GM23338 (cell line): ENCODE measurements at regions not wholly inside any gene's neighbourhood (a gene's known extent, or its start where the extent isn't known, plus 50 kb on each side); places are given as distances from the start of the nearest gene placed in this dataset.

Experiments
- ATAC-seq: fragments of 200-7000 bp; cut with Tn5 transposase; 3 replicates; pipeline ENCODE4 v1.9.1; 2020
- DNase-seq: peaks from one replicate; pipeline ENCODE4 v3.0.0-alpha.2; 2015; ENCODE audit warnings: low spot score
- H2AFZ ChIP-seq: fragments of 200-600 bp; sonication (generic); 2 replicates; pipeline ENCODE4 v1.8.0; 2016; ENCODE audit warnings: antibody characterized with exemption, mild to moderate bottlenecking, moderate library complexity
- H3F3A ChIP-seq: fragments of 200-600 bp; sonication (generic); replicated peaks from 2 replicates; pipeline ENCODE4 v1.8.0; 2017; ENCODE audit warnings: antibody characterized with exemption, mixed run types, low read depth
- H3K27ac ChIP-seq: fragments of 200-600 bp; sonication (generic); 2 replicates; pipeline ENCODE4 v1.6.1; 2016; ENCODE audit warnings: low read depth
- H3K27me3 ChIP-seq: fragments of 200-600 bp; sonication (generic); 2 replicates; pipeline ENCODE4 v1.8.0; 2016; ENCODE audit warnings: mild to moderate bottlenecking, mixed run types, moderate library complexity; ENCODE audit not compliant: insufficient read depth
- H3K36me3 ChIP-seq: fragments of 200-600 bp; sonication (generic); 2 replicates; pipeline ENCODE4 v1.8.0; 2016; ENCODE audit warnings: mild to moderate bottlenecking; ENCODE audit not compliant: insufficient read depth
- H3K4me1 ChIP-seq: fragments of 200-600 bp; sonication (generic); 2 replicates; pipeline ENCODE4 v1.8.0; 2016; ENCODE audit warnings: mild to moderate bottlenecking, moderate library complexity; ENCODE audit not compliant: insufficient read depth
- H3K4me2 ChIP-seq: fragments of 200-600 bp; sonication (generic); 2 replicates; pipeline ENCODE4 v1.7.1; 2017; ENCODE audit warnings: mixed run types
- H3K4me3 ChIP-seq: fragments of 200-600 bp; sonication (generic); 2 replicates; pipeline ENCODE4 v1.6.1; 2016; ENCODE audit warnings: mixed run types
- H3K79me2 ChIP-seq: fragments of 200-600 bp; sonication (generic); replicated peaks from 2 replicates; pipeline ENCODE4 v1.8.0; 2017; ENCODE audit warnings: mild to moderate bottlenecking; ENCODE audit not compliant: insufficient read depth
- H3K9me2 ChIP-seq: fragments of 200-600 bp; sonication (generic); 2 replicates; pipeline ENCODE4 v1.8.0; 2017; ENCODE audit not compliant: insufficient read depth
- H4K20me1 ChIP-seq: fragments of 200-600 bp; sonication (generic); replicated peaks from 2 replicates; pipeline ENCODE4 v1.8.0; 2017; ENCODE audit warnings: mild to moderate bottlenecking; ENCODE audit not compliant: insufficient read depth
- H3K27ac Mint-ChIP-seq: 2 replicates; pipeline ENCODE4 v1.8.0; 2020; ENCODE audit warnings: inconsistent platforms, mild to moderate bottlenecking, moderate library complexity, mixed read lengths
- H3K27me3 Mint-ChIP-seq: 3 replicates; pipeline ENCODE4 v1.8.0; 2022; ENCODE audit warnings: low read depth, mild to moderate bottlenecking, moderate library complexity, mixed read lengths, inconsistent platforms; ENCODE audit not compliant: insufficient read depth, poor library complexity
- H3K36me3 Mint-ChIP-seq: 3 replicates; pipeline ENCODE4 v1.8.0; 2021; ENCODE audit warnings: low read depth, mild to moderate bottlenecking, inconsistent platforms, moderate library complexity, mixed read lengths
- H3K4me1 Mint-ChIP-seq: 3 replicates; pipeline ENCODE4 v1.8.0; 2020; ENCODE audit warnings: mild to moderate bottlenecking, inconsistent platforms, mixed read lengths
- H3K4me3 Mint-ChIP-seq: 3 replicates; pipeline ENCODE4 v1.8.0; 2021; ENCODE audit warnings: moderate library complexity, mild to moderate bottlenecking, inconsistent platforms, mixed read lengths
- H3K9me3 Mint-ChIP-seq: 3 replicates; pipeline ENCODE4 v1.8.0; 2020; ENCODE audit warnings: moderate library complexity, mild to moderate bottlenecking, inconsistent platforms, mixed read lengths
- CREB1 ChIP-seq: fragments of 250-450 bp; sonication (Bioruptor Pico); IDR thresholded peaks from 2 replicates; pipeline ENCODE4 v1.5.0; 2020; ENCODE audit warnings: low read depth, mild to moderate bottlenecking, moderate library complexity
- EZH2phosphoT487 ChIP-seq: fragments of 200-600 bp; sonication (generic); IDR thresholded peaks from one replicate; pipeline ENCODE4 v1.8.1; 2018; ENCODE audit warnings: antibody characterized with exemption; ENCODE audit not compliant: unreplicated experiment
- JUNB ChIP-seq: IDR thresholded peaks from one replicate; pipeline ENCODE4 v1.6.1; 2016; ENCODE audit warnings: antibody characterized with exemption; ENCODE audit not compliant: unreplicated experiment
- NANOG ChIP-seq: IDR thresholded peaks from 2 replicates; pipeline ENCODE4 v1.6.1; 2016; ENCODE audit warnings: antibody characterized with exemption, borderline replicate concordance
- POLR2AphosphoS5 ChIP-seq: IDR thresholded peaks from 2 replicates; pipeline ENCODE4 v1.6.1; 2016; ENCODE audit warnings: antibody characterized with exemption, low read depth
- ZNF114 ChIP-seq: fragments of 250-450 bp; sonication (Bioruptor Pico); IDR thresholded peaks from 2 replicates; pipeline ENCODE4 v1.5.0; 2020; ENCODE audit warnings: mild to moderate bottlenecking, moderate library complexity
- TF ChIP-seq, protein P1 (sequence below): IDR thresholded peaks from one replicate; pipeline ENCODE4 v1.6.1; 2018; ENCODE audit warnings: antibody characterized with exemption; ENCODE audit not compliant: unreplicated experiment
- TF ChIP-seq, protein P2 (sequence below), 2 experiments: fragments of 200-600 bp in 1 of 2; sonication (generic) in 1 of 2; conservative IDR thresholded peaks; 2 replicates each; pipeline versions ENCODE4 v1.5.1 to v1.6.1; 2016 to 2017; ENCODE audit warnings: antibody characterized with exemption in 2 of 2, low read depth in 2 of 2, mild to moderate bottlenecking in 2 of 2, moderate library complexity in 1 of 2
- TF ChIP-seq, protein P3 (sequence below): IDR thresholded peaks from 2 replicates; pipeline ENCODE4 v1.6.1; 2016; ENCODE audit warnings: antibody characterized with exemption

DNA sequence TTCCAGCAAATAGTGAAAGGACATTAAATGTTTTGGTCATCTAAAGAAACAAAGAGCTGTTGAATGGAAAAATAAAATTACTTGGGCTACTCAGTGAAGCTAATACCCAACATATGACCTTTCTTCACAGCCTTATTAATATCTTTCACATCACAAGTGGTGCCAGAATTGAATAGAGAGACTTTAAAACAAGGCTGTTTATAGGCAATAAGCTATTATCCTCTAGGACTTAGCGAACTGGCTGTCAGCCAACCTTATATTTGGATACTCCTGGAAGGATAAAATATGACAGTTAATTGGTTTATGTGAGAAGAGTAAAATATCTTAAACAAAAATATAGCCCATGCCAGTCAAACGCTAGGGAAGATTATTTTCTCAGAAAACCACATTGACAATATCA is 225.5 kb upstream of the BLID start (continued):
- no peak for TF ChIP-seq ZNF114 (CRISPR knock-in tag)
- TF ChIP-seq NANOG, result no peak
- no peak for TF ChIP-seq CREB1 (CRISPR knock-in tag)
- TF ChIP-seq, protein P1, sequence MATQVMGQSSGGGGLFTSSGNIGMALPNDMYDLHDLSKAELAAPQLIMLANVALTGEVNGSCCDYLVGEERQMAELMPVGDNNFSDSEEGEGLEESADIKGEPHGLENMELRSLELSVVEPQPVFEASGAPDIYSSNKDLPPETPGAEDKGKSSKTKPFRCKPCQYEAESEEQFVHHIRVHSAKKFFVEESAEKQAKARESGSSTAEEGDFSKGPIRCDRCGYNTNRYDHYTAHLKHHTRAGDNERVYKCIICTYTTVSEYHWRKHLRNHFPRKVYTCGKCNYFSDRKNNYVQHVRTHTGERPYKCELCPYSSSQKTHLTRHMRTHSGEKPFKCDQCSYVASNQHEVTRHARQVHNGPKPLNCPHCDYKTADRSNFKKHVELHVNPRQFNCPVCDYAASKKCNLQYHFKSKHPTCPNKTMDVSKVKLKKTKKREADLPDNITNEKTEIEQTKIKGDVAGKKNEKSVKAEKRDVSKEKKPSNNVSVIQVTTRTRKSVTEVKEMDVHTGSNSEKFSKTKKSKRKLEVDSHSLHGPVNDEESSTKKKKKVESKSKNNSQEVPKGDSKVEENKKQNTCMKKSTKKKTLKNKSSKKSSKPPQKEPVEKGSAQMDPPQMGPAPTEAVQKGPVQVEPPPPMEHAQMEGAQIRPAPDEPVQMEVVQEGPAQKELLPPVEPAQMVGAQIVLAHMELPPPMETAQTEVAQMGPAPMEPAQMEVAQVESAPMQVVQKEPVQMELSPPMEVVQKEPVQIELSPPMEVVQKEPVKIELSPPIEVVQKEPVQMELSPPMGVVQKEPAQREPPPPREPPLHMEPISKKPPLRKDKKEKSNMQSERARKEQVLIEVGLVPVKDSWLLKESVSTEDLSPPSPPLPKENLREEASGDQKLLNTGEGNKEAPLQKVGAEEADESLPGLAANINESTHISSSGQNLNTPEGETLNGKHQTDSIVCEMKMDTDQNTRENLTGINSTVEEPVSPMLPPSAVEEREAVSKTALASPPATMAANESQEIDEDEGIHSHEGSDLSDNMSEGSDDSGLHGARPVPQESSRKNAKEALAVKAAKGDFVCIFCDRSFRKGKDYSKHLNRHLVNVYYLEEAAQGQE, result no peak
- TF ChIP-seq, protein P2, sequence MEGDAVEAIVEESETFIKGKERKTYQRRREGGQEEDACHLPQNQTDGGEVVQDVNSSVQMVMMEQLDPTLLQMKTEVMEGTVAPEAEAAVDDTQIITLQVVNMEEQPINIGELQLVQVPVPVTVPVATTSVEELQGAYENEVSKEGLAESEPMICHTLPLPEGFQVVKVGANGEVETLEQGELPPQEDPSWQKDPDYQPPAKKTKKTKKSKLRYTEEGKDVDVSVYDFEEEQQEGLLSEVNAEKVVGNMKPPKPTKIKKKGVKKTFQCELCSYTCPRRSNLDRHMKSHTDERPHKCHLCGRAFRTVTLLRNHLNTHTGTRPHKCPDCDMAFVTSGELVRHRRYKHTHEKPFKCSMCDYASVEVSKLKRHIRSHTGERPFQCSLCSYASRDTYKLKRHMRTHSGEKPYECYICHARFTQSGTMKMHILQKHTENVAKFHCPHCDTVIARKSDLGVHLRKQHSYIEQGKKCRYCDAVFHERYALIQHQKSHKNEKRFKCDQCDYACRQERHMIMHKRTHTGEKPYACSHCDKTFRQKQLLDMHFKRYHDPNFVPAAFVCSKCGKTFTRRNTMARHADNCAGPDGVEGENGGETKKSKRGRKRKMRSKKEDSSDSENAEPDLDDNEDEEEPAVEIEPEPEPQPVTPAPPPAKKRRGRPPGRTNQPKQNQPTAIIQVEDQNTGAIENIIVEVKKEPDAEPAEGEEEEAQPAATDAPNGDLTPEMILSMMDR (conservative IDR thresholded peaks at IDR 0.05; ENCODE audit: low read depth in 2 of 2), result no peak
- TF ChIP-seq, protein P3, sequence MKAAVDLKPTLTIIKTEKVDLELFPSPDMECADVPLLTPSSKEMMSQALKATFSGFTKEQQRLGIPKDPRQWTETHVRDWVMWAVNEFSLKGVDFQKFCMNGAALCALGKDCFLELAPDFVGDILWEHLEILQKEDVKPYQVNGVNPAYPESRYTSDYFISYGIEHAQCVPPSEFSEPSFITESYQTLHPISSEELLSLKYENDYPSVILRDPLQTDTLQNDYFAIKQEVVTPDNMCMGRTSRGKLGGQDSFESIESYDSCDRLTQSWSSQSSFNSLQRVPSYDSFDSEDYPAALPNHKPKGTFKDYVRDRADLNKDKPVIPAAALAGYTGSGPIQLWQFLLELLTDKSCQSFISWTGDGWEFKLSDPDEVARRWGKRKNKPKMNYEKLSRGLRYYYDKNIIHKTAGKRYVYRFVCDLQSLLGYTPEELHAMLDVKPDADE, result no peak
- no peak for TF ChIP-seq EZH2phosphoT487

DNA sequence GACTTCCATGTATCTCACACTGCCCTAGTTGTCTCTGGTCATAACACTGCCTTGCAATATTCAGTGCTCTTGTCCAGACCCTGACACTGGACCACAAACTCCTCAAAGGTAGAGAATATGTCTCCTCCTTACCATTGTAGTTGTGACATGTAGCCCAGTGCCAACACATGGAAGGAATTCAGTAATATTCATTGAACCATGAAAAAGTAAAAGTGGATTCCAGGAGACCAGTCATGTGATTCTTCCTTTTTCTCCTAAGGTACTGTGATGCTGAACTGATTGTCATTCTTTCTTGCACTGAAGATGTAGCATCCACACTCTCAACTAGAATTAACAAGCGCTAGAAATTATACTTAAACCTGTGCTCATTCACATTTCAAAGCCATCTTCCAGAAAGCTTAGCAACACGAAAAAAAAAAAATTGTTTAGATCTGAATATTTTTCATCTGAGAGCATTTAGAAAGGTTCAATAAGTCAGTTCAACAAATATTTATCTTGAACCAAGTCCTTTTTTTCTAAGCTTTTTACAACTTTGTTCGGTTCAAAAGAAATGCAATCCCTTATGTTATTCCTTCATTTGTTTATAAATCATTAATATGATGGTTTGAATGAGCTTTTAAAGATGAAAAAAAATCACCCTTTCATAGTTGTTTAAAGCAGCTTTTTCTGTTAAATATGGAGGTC is 224.7 kb upstream of the BLID start:
- H3K27ac ChIP-seq, result no peak overlapping the region
- H3K9me2 ChIP-seq, result peaks cover 6% of the 10 kb centered on the region; the same call in 1 of the 2 replicates
- ATAC-seq, result no peak
- no peaks in the 10 kb centered on the region for H3K79me2 ChIP-seq
- H3K4me1 ChIP-seq, result no peaks in the 10 kb centered on the region
- no peaks in the 10 kb centered on the region for H3F3A ChIP-seq
- no peaks in the 10 kb centered on the region for H3K27me3 ChIP-seq
- H4K20me1 ChIP-seq, result no peaks in the 10 kb centered on the region
- no peaks in the 10 kb centered on the region for H3K36me3 Mint-ChIP-seq
- TF ChIP-seq, protein P1, result no peak
- TF ChIP-seq EZH2phosphoT487 (no peak), ZNF114 (CRISPR knock-in tag) (no peak), NANOG (no peak), POLR2AphosphoS5 (no peak), JUNB (no peak)
- 0 out of 3 replicates have a peak, but pooled peaks cover 3% of the 10 kb centered on the region for H3K4me1 Mint-ChIP-seq
- H3K36me3 ChIP-seq, result no peaks in the 10 kb centered on the region
- no peak overlapping the region for H3K4me2 ChIP-seq
- H3K9me3 Mint-ChIP-seq, result no peaks in the 10 kb centered on the region
- no peak overlapping the region for H2AFZ ChIP-seq
- DNase-seq, result no peak
- peaks cover 1% of the 10 kb centered on the region for H3K27me3 Mint-ChIP-seq
- H3K4me3 ChIP-seq, result no peak overlapping the region
- H3K4me3 Mint-ChIP-seq, result no peak overlapping the region
- no peak overlapping the region for H3K27ac Mint-ChIP-seq
